ENCODE measurements at regions not wholly inside any gene's neighbourhood (a gene's known extent, or its start where the extent isn't known, plus 50 kb on each side); places are given as distances from the start of the nearest gene placed in this dataset.

DNA sequence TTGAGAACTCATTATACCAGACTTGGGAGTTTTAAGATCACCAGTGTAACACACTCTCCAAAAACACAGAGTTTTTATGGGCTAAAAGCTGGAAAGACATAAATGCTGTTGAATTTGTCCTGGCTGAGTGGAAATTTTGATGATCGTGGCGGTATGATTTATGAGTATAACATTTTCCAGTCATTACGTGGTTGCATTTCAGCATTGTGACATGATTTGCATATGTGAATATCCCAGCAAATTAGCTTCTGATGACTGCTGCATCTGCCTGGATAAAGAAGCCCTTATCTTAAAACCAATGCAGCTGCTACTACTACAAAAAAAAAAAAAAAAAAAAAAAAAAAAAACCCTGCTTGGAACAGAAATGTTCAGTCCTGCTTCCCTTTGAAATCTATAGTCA is 850.9 kb downstream of the TFAP2A start:
- DNase-seq: no peak

DNA sequence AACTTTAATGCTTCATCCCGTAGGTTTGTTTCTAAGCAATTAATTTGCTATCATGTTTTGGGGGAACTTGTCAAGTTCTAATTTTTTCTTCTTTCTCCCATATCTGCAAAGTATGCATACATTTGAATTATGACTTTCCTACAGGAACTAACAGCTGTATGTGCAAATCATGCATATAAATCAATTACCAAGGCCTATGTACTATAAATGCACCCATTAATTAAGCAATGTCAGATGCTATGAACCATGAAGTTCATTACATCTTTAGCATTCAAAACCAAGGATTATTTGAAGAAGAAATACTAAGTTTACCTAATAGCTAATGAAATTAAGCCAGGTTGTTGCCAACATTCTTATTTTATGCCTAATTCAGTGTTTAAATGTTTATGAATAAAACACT is 851.3 kb downstream of the TFAP2A start:
- no peak for DNase-seq

DNA sequence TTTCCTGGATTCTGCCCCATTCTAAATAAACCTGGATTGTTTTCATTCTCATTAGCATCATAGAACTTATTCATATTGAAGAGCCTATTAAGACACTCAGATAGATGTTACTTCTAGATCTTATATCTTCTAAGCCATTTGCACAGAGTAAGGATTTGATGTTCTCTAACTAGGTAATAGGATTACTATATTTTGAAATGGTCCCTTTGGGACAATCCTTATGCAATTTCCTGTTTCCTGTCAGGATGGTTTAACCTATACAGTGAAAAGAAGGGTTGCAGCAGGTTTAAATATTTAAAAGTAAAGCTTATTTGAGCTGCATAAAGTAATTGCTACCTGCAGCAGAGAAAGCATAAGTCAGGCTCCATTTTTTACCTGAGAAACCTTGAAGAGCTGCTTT is 860.1 kb downstream of the TFAP2A start:
- DNase-seq: no peak

- DNase-seq: no peak
Observed at GRCh38 chr6:9554323-9554722, 860.6 kb downstream of the TFAP2A start.

- DNase-seq: no peak
Observed at GRCh38 chr6:9553002-9553401, 861.9 kb downstream of the TFAP2A start.

DNA sequence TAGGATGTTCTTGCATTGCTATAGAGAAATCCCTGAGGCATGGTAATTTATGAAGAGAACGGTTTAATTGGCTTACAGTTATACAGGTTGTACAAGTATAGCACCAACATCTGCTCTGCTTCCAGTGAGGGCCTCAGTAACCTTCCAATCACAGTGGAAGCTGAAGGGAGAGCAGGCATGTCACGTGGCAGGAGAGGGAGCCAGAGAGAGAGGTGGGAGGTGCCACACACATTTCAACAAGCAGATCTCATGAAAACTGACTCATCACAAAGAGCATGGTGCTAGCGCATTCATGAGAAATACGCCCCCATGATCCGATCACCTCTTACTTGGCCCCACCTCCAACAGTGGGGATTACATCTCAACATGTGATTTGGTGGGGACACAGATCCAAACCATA is 871.2 kb downstream of the TFAP2A start:
- no peak for DNase-seq

GRCh38 chr6:9540534-9541126 is 874.2 kb downstream of the TFAP2A start:
- peak; percentile 60 for DNase-seq

GRCh38 chr6:9540126-9540525 is 874.7 kb downstream of the TFAP2A start:
- DNase-seq: no peak

- DNase-seq: no peak
Observed at GRCh38 chr6:9539231-9539755, 875.6 kb downstream of the TFAP2A start.

- no peak for DNase-seq
Observed at GRCh38 chr6:9537381-9537780, 877.5 kb downstream of the TFAP2A start.

GRCh38 chr6:9535106-9535505 is 879.8 kb downstream of the TFAP2A start:
- DNase-seq: no peak

DNA sequence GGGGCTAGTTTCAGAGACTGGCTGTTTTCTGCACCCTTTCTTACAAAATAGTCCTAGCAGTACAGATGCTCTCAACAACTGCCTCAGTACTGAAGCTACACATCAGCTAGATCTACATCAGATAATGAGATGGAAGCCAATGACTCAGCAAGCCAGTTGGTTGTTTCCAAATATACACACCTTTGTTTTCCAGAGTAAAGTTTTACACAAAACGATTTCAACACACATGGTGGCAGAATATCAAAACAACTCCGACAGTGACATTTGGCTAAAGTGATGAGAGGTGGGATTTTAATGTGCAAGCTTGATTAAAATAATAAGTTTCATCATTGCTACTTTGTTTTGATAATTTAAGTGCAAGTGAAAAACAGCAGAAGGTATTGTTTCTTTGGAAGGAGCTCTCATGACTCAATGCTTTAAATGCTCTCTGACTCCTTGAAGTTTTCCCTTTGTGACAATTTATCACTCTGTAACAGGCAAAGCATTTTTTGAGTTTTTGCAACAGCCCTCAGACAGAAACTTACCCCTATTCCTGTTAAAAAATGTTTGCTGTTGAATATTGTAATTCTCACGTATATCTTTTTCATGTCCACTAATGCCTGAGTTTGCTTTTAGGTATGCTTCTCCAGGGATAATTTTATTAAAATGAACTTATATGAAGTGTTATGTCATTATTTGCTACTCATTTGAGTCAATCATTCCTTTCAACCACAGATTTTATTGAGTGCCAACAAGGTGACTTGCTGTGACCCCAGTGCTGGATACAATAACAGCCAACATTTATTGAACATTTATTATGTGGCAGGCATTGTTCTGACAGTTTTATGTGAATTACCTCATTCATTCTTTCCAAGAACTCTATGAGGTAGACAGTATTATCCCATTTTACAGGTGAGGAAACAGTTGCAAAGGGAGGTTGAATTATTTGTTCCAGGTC is 882.0 kb downstream of the TFAP2A start:
- no peak for DNase-seq

DNA sequence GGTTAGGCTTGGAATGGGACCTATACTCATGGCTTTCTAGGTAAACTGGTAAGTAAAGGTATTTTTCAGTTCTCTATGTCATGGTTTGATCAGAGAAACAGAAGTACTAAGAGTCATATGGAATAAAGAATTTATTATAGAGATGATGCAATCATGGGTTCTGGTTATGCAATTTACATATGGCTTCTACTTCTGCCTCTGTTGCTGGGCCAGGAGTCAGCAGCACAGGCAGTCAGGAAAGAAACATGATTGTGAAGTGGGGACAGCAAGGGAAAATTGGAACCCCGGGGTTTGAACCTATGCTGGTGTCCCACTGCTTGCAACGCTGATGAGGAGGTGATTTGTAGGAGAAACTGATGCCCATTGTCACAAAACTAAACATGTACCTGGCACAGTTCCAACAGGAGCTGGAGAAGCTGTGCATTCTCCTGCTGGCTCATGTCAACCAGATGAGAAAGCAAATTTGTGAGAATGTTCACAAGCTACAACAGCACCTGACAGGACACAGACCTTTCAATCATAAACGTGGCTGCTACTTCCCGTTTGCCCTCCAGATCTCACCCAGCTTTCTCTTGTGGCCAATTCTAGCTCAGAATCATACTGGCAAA is 887.1 kb downstream of the TFAP2A start:
- DNase-seq: peak; percentile 15

- no peak for DNase-seq
Observed at GRCh38 chr6:9523462-9523861, 891.4 kb downstream of the TFAP2A start.

DNA sequence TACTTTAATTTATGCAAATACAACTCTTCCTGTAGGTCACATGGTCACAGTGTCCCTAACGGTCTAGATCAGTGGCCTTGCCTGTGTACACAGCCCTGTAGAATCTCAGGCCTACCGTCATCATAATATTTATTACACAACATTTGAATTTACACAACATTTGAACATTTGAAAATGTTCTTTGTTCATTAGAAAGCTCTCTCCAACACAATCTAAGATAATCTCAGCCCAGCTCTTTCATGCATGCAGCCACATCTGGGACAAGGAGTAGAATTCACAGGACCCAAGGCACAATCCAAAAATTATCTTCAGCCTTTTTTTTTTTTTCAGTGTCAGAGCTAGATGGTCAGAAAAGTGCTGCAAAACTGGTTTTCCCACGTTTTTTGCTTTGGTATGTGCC is 892.8 kb downstream of the TFAP2A start:
- DNase-seq: no peak

GRCh38 chr6:9521152-9521530 is 893.7 kb downstream of the TFAP2A start:
- DNase-seq: no peak

DNA sequence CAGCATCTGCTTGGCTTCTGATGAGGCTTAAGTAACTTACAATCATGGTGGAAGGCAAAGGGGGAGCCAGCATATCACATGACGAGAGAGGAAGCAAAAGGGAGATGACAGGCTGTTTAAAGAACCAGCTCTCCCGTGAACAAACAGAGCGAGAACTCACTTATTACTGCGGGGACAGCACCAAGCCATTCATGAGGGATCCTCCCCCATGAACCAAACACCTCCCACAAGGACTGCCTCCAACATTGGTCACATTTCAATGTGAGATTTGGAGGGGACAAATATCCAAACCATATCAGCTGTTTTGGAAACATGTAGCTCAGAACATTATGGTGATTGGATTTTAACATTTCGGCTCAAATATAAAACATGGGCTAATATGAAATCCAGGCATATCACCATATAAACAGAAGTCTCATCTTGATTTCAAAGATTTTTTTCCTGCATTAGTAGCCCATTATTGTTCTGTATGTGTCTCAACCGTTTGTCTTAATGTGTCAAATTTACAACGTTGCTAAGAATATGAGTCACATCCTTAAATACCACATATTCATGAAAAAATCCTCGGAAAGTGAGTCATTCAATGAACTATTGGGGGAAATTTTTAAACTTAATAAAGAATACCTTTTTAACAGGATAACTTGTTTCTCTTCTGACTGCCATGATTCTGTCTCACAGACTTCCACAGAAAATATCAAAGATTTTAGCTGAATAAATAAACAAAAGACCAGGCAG is 894.3 kb downstream of the TFAP2A start:
- DNase-seq: no peak

GRCh38 chr6:9518431-9518830 is 896.4 kb downstream of the TFAP2A start:
- DNase-seq: no peak

DNA sequence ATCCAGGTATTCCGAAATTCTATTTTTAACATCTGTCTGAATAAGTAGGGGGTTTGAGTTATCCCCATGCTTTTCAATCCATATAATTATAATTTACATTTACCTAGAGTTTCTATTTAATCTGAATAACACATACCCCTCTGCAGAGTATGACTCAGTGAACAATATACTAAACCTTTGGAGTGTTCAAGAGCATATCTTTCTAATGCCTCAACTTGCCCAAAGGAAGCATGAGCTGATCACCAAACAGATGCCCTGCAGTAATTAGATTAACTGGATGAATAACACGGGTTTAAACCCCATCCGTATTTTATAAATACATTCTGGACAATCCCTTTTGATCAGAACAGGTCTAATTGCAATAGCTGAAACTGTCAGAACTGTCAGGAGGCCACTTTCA is 897.1 kb downstream of the TFAP2A start:
- no peak for DNase-seq

DNA sequence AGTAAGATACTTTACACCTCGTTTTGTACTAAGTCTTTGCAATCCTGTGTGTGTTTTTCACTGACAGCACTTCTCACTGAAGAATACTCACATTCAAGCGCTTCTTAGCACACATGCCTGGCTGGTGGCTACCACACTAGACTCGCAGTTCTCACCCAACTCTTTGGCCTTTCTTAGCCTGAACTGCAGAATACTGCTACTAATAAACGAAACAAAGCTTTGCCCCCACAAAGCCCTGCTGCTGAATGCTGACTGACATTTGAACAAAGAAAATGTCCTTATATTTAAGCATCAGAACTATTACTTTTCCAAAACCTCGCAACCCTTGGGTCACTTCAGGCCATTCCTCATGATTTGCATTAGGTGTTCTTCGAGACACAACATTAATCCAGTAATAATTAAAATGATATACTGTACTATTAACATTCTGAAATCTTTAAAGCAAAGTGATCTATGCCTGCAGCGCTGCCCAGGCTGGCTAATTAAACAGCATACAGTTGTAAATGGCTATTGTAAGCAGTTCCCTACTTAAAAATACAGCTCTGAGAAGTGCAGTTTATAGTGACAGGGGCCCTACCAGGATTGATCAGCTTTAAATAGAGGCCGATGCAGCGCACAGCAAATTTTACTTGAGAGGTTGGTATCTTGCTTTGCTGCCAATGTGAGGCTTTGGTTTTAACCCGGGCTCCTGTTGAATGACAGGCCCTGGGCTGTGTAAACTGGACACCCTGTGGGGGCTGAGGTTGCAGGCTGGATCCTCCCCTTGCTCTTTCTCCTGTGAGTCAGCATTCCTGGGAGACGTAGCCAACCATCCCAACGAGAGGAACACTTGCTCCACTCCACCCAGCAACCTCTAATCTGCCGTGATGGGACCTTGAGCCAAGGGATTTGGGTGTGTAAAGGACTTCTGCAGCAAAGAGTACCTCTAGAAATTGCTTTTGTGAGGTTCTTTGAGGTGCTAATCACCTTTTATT is 899.0 kb downstream of the TFAP2A start:
- DNase-seq: no peak

- no peak for DNase-seq
Observed at GRCh38 chr6:9514146-9514545, 900.7 kb downstream of the TFAP2A start.

GRCh38 chr6:9511157-9511556 is 903.7 kb downstream of the TFAP2A start:
- DNase-seq: no peak
